HG03378 (cell line): ENCODE measurements at regions not wholly inside any gene's neighbourhood (a gene's known extent, or its start where the extent isn't known, plus 50 kb on each side); places are given as distances from the start of the nearest gene placed in this dataset.
A peak's percentile ranks its signal among the peaks of the same experiment; 100 is the strongest.
"Not testable (repeated sequence)": the region's sequence is repeated elsewhere in the genome, so short reads cannot be mapped to it uniquely, and the experiment has no call there.

Source experiments
- ATAC-seq: cut with Tn5 transposase; IDR thresholded peaks from one replicate; pipeline ENCODE4 v1.9.1; 2021; ENCODE audit warnings: mild to moderate bottlenecking, moderate library complexity; ENCODE audit not compliant: unreplicated experiment

- ATAC-seq, result peak; percentile 50
Measured at GRCh38 chr4:15162465-15163283, 160.4 kb downstream of the CPEB2 start.

- no peak for ATAC-seq
Measured at GRCh38 chr4:15163284-15163645, 161.0 kb downstream of the CPEB2 start.

- ATAC-seq, result no peak
Measured at GRCh38 chr4:15164571-15164970, 162.3 kb downstream of the CPEB2 start.

- no peak for ATAC-seq
Measured at GRCh38 chr4:15167743-15168142, 165.5 kb downstream of the CPEB2 start.

GRCh38 chr4:15168759-15169158, 166.5 kb downstream of the CPEB2 start:
- ATAC-seq, result no peak

GRCh38 chr4:15171725-15172124, 169.4 kb downstream of the CPEB2 start:
- no peak for ATAC-seq

- no peak for ATAC-seq
Measured at GRCh38 chr4:15173251-15173650, 171.0 kb downstream of the CPEB2 start.

- not testable (repeated sequence) for ATAC-seq
Measured at GRCh38 chr4:15174168-15174567, 171.9 kb downstream of the CPEB2 start.

- not testable (repeated sequence) for ATAC-seq
Measured at GRCh38 chr4:15179842-15180241, 177.6 kb downstream of the CPEB2 start.

- ATAC-seq, result peak; percentile 87
Measured at GRCh38 chr4:15182600-15183220, 180.4 kb downstream of the CPEB2 start.

- ATAC-seq, result no peak
Measured at GRCh38 chr4:15186149-15186548, 183.9 kb downstream of the CPEB2 start.

GRCh38 chr4:15186806-15187205, 184.5 kb downstream of the CPEB2 start:
- ATAC-seq, result no peak

- peak; percentile 80 for ATAC-seq
Measured at GRCh38 chr4:15188605-15189539, 186.6 kb downstream of the CPEB2 start.

GRCh38 chr4:15194520-15194919, 192.2 kb downstream of the CPEB2 start:
- no peak for ATAC-seq

- no peak for ATAC-seq
Measured at GRCh38 chr4:15197005-15197404, 194.7 kb downstream of the CPEB2 start.

- no peak for ATAC-seq
Measured at GRCh38 chr4:15198070-15198727, 195.9 kb downstream of the CPEB2 start.

- ATAC-seq, result no peak
Measured at GRCh38 chr4:15201782-15202181, 199.5 kb downstream of the CPEB2 start.

GRCh38 chr4:15202481-15202880, 200.2 kb downstream of the CPEB2 start:
- no peak for ATAC-seq

- ATAC-seq, result not testable (repeated sequence)
Measured at GRCh38 chr4:15206526-15206925, 204.2 kb downstream of the CPEB2 start.

- no peak for ATAC-seq
Measured at GRCh38 chr4:15213302-15213970, 211.2 kb downstream of the CPEB2 start.
